GM12864 (cell line): ENCODE measurements at regions not wholly inside any gene's neighbourhood (a gene's known extent, or its start where the extent isn't known, plus 50 kb on each side); places are given as distances from the start of the nearest gene placed in this dataset.

Source experiments
- DNase-seq: peaks from one replicate; pipeline ENCODE4 v3.0.0-alpha.2; 2011; ENCODE audit warnings: low read depth
- H3K4me3 ChIP-seq: 2 replicates; pipeline ENCODE4 v1.5.1; 2011; ENCODE audit warnings: mild to moderate bottlenecking, low read depth, low read length, control low read depth
- TF ChIP-seq, protein P1 (sequence below): IDR thresholded peaks from 2 replicates; pipeline ENCODE4 v1.5.1; 2011; ENCODE audit warnings: low read depth, mild to moderate bottlenecking, moderate library complexity, low read length, control low read depth, inconsistent platforms; ENCODE audit errors: missing control alignments

DNA sequence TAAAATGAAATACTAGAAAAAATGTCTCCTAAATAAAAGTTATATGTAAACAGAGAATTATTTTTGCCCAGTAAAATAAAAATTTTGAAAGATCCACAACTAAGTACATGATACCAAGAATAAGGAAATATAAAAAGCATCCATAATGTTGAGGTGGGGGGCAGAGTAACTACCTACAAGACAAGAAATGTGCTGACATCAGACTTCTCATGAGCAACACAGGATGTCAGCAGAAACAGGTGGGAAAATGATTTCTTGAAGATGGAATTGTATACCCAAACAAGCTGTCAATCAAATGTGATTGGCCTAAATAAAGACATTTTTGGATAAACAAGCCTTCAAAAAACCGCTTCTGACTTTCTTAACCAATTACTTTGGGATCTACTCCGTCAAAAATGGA is 143.9 kb upstream of the LIPC start:
- TF ChIP-seq, protein P1, sequence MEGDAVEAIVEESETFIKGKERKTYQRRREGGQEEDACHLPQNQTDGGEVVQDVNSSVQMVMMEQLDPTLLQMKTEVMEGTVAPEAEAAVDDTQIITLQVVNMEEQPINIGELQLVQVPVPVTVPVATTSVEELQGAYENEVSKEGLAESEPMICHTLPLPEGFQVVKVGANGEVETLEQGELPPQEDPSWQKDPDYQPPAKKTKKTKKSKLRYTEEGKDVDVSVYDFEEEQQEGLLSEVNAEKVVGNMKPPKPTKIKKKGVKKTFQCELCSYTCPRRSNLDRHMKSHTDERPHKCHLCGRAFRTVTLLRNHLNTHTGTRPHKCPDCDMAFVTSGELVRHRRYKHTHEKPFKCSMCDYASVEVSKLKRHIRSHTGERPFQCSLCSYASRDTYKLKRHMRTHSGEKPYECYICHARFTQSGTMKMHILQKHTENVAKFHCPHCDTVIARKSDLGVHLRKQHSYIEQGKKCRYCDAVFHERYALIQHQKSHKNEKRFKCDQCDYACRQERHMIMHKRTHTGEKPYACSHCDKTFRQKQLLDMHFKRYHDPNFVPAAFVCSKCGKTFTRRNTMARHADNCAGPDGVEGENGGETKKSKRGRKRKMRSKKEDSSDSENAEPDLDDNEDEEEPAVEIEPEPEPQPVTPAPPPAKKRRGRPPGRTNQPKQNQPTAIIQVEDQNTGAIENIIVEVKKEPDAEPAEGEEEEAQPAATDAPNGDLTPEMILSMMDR = no peak
- no peak overlapping the region for H3K4me3 ChIP-seq
- DNase-seq = no peak

DNA sequence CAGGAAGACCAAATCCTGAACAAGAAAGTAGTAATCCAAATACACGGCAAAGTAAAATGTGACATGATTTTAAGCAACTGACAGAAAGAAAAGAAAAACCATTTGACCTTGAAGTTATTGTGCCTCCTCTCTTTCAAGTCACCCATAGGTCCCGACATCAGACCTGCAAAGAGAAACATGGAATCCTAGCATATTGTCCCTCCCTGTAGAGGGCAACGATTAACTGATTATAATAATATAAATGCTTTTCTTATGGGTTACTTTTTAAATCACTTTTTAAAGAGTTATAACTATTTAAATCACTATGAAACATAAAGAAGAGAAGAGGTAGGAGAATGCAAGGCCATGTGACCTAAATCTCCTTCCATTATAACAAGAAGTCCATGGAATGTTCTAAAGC is 143.2 kb upstream of the LIPC start:
- no peak overlapping the region for H3K4me3 ChIP-seq
- TF ChIP-seq, protein P1 = no peak
- no peak for DNase-seq

DNA sequence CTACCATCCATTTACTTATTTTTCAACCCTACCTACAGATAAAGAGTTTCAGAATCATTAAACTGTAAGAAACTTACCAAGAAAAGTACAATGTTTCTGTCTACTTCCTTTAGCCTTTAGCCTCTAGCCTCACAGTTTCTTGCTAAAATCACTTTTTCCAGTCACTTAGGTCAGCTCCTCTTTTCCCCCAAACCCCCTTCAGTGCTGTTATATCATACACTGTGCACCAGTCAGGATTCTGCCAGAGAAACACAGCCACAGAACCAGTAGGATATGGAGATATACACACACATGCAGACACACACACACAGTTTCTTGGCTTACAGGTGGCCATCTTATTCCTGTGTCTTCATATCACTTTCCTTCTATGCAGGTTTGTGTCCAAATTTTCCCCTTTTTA is 139.9 kb upstream of the LIPC start:
- no peak overlapping the region for H3K4me3 ChIP-seq
- DNase-seq = no peak
- TF ChIP-seq, protein P1 = no peak

DNA sequence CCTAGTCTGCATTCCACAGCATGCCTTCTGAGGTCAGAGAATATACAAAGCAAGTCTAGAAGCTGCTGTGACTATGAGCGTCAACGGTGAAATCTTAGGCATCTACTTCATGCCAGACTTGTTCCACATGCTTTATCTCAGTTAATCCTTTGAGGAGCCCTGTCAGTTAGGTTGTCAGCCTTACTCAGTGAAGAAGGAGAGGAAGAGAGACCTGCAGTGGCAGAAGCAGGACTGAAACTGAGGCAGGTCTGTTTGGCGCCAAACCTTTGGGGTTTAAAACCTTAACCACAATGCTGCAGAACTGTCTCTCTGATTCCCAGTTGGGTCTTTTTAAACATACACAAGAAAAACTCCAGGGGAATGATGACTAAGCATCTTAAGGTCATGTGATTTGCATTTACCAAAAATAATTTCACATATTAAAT is 139.0 kb upstream of the LIPC start:
- no peak overlapping the region for H3K4me3 ChIP-seq
- TF ChIP-seq, protein P1 = no peak
- no peak for DNase-seq

DNA sequence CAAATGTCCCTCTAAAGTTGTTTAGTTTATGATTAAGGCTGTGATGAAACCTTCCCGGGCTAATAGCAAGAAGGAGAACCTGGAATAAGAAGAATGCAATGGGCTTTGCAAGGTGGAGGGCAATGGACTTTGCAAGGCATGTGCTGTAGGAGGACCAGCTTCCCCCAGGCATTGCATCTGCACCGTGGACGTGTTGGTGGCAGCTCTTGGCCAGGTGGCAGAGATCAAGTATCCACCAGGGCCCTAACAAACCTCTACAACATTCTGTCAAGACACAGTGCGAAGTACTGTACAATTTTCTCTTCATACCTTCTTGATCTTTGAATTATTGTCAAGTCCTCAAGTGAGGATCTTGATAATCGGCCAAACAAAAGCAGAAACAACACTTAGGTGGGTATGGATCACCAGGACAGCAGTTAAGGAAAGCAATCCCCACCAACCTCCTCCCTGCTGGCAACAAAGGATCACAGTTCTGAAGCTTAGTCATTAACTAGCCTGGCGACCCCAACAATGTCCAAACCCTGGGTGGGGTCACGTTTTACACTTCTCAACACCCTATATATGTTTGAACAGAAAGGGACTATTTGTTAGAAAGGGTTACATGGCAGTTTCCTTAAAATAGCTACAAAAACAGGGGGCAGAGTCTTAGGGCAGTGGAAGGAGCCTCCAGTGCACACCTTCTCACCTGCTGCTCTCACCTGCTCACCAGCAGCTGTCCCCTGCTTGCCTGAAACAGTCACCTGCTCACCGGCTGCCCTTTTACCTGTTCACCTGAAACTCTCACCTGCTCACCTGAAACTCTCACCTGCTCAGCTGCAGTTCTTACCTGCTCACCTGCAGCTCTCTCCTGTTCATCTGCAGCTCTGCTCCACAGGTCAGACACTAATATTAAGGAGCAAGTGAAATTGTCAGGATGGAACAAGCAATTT is 137.9 kb upstream of the LIPC start:
- TF ChIP-seq, protein P1 = no peak
- DNase-seq = no peak

DNA sequence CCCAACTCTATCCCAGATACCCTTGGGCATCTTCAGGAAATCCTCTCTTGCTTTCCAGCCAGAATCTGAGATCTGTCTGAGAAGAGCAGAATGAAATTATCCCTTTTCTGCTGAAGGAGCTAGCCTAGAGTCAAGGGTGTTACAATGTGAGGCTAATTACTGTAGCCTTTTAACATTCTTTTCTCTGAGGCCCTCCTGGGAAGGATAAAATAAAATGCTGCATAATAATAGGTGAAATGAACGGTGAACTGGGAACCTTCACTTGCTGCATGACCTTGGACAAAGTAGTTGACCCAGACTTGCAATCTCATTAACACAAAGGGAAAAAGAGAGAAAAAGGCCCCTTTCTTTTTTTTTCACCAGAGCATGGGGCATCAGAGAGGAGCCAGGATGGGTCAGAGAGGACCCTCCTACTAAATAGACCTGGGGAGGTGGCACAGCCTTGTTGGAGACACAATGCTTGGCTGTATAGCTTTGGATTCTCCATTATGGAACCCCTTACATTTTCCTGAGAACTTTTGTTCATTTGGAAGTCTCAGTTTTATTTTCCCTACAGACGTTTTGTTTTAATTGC is 137.0 kb upstream of the LIPC start:
- TF ChIP-seq, protein P1 = no peak
- DNase-seq = no peak
- H3K4me3 ChIP-seq = no peak overlapping the region

More for the DNA sequence above, 137.9 kb upstream of the LIPC start:
- no peak overlapping the region for H3K4me3 ChIP-seq
